ENCODE measurements at regions not wholly inside any gene's neighbourhood (a gene's known extent, or its start where the extent isn't known, plus 50 kb on each side); places are given as distances from the start of the nearest gene placed in this dataset.

- TF ChIP-seq CTCF (IDR thresholded peaks at IDR 0.05; ENCODE audit: low read depth, low read length, missing input control) = no peak
- TF ChIP-seq HNF4G (IDR thresholded peaks at IDR 0.05) = no peak
- TF ChIP-seq HNF4A (conservative IDR thresholded peaks at IDR 0.05) = no peak
- no peak for TF ChIP-seq MAX (IDR thresholded peaks at IDR 0.05)
- TF ChIP-seq SP1 (IDR thresholded peaks at IDR 0.05) = no peak
- TF ChIP-seq TAF1 (conservative IDR thresholded peaks at IDR 0.05) = no peak
- no peak for TF ChIP-seq ATF3 (IDR thresholded peaks at IDR 0.05)
- TF ChIP-seq YY1 (IDR thresholded peaks at IDR 0.05) = no peak
- no peak for TF ChIP-seq NR2F2 (IDR thresholded peaks at IDR 0.05)
- no peak for TF ChIP-seq GABPA (IDR thresholded peaks at IDR 0.05 in 1 of 2, conservative IDR thresholded peaks at IDR 0.05 in 1 of 2)
These were observed 203.3 kb upstream of the TARS1 start (continued) for GRCh38 chr5:33237471-33237870.

GRCh38 chr5:33238826-33239695 lies 201.7 kb upstream of the TARS1 start:
- H3K9me3 ChIP-seq (ENCODE audit: control insufficient read depth in 4 of 4, low read length in 3 of 4) = no peaks in the 10 kb centered on the region
- H3K27ac ChIP-seq (ENCODE audit: low read depth in 1 of 2, low read length in 2 of 2) = peak overlapping the region; percentile 40 to 59
- peaks cover 6 to 54% (median 38%) of the 10 kb centered on the region in 4 donors for H3K4me1 ChIP-seq (ENCODE audit: control insufficient read depth in 4 of 4, insufficient read depth in 4 of 4, low read length in 3 of 4)
- no peak for DNase-seq (ENCODE audit: low spot score)
- TF ChIP-seq GABPA (IDR thresholded peaks at IDR 0.05 in 1 of 2, conservative IDR thresholded peaks at IDR 0.05 in 1 of 2) = no peak
- no peak for TF ChIP-seq HNF4G (IDR thresholded peaks at IDR 0.05)
- peak; percentile 48 to 56 for TF ChIP-seq HNF4A (conservative IDR thresholded peaks at IDR 0.05)
- TF ChIP-seq FOXA2 (IDR thresholded peaks at IDR 0.05) = no peak
- TF ChIP-seq JUND (IDR thresholded peaks at IDR 0.05) = no peak
- peak; percentile 26 for TF ChIP-seq ZBTB33 (IDR thresholded peaks at IDR 0.05)
- no peak for TF ChIP-seq YY1 (IDR thresholded peaks at IDR 0.05)
- TF ChIP-seq RAD21 (IDR thresholded peaks at IDR 0.05) = peak; percentile 6 to 7
- no peak for TF ChIP-seq EGR1 (IDR thresholded peaks at IDR 0.05; ENCODE audit: low read depth in 2 of 2)
- TF ChIP-seq FOXA1 (IDR thresholded peaks at IDR 0.05) = no peak
- no peak for TF ChIP-seq SP1 (IDR thresholded peaks at IDR 0.05)
- no peak for TF ChIP-seq TAF1 (conservative IDR thresholded peaks at IDR 0.05)
- TF ChIP-seq ATF3 (IDR thresholded peaks at IDR 0.05) = no peak
- TF ChIP-seq MAX (IDR thresholded peaks at IDR 0.05) = no peak
- TF ChIP-seq CTCF (IDR thresholded peaks at IDR 0.05; ENCODE audit: low read depth, low read length, missing input control) = no peak
- peak; percentile 20 to 36 for TF ChIP-seq RXRA (IDR thresholded peaks at IDR 0.05)
- TF ChIP-seq REST (IDR thresholded peaks at IDR 0.05) = no peak
- 21% methylated on average over 3 of the region's 3 CpGs for WGBS
- H3K27me3 ChIP-seq (ENCODE audit: control insufficient read depth in 4 of 4, insufficient read depth in 4 of 4, low read length in 3 of 4) = no peaks in the 10 kb centered on the region
- no peaks in the 10 kb centered on the region for H3K36me3 ChIP-seq (ENCODE audit: control insufficient read depth in 4 of 4, insufficient read depth in 3 of 4, low read depth in 1 of 4, low read length in 3 of 4)
- no peak overlapping the region for H3K9ac ChIP-seq (ENCODE audit: low read depth in 1 of 2, low read length in 2 of 2)
- no peak overlapping the region for H3K4me3 ChIP-seq (ENCODE audit: low read depth in 1 of 3, low read length in 3 of 3)
